ENCODE measurements at regions not wholly inside any gene's neighbourhood (a gene's known extent, or its start where the extent isn't known, plus 50 kb on each side); places are given as distances from the start of the nearest gene placed in this dataset.
"Not testable (repeated sequence)": the region's sequence is repeated elsewhere in the genome, so short reads cannot be mapped to it uniquely, and the experiment has no call there.

GRCh38 chr2:37722971-37723370 lies 51.5 kb upstream of the CDC42EP3 start:
- not testable (repeated sequence) for FAIRE-seq

GRCh38 chr2:37730037-37730818 lies 58.8 kb upstream of the CDC42EP3 start:
- DNase-seq (ENCODE audit: insufficient read length, low spot score) (no peak), FAIRE-seq (no peak)
- no peak for TF ChIP-seq POLR2A (IDR thresholded peaks at IDR 0.05; ENCODE audit: low read depth, low read length)

More at GRCh38 chr2:37722971-37723370, 51.5 kb upstream of the CDC42EP3 start:
- DNase-seq (ENCODE audit: insufficient read length, low spot score) = not testable (repeated sequence)

DNA sequence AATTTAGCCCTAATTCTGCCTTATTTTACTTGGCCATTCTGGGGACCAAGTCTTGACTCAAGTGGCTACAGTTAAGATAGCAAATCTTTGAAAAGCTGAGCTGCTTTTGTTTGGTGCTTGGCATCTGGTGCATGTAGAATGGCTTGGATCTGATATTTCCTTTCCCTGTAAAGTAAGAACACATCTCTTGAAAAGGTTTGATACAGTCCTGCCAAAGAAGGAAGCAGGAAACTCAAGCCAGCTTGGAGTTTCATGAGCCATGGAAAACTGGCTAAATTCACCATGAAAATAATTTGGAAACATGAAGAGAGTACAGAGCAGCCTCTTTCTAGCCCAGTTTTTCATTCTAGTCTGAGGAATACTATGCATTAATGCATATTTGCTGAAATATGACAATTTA lies 61.0 kb upstream of the CDC42EP3 start:
- FAIRE-seq = not testable (repeated sequence)

DNA sequence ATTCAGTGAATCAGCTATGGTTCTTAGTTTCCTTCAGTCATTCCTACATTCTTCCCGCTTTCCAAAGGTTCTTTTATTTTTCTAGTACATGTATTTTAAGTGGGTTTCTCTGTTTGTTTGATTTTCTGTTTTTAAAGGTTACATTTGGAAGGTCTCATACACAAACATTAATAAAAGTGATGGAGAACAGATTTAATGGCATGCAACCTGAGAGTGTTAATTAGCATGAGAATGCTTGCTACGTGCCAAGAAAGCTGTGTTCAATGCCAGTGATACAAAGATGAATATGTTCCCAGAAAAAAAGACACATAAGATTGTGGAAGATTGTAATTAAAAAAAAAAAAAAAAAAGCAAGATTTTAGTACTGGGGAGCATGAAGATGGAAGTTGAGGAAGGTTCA lies 61.8 kb upstream of the CDC42EP3 start:
- no peak for FAIRE-seq
- no peak for TF ChIP-seq POLR2A (IDR thresholded peaks at IDR 0.05; ENCODE audit: low read depth, low read length)
- no peak for DNase-seq (ENCODE audit: insufficient read length, low spot score)

More for the DNA sequence above, 61.0 kb upstream of the CDC42EP3 start:
- DNase-seq (ENCODE audit: insufficient read length, low spot score) = not testable (repeated sequence)

DNA sequence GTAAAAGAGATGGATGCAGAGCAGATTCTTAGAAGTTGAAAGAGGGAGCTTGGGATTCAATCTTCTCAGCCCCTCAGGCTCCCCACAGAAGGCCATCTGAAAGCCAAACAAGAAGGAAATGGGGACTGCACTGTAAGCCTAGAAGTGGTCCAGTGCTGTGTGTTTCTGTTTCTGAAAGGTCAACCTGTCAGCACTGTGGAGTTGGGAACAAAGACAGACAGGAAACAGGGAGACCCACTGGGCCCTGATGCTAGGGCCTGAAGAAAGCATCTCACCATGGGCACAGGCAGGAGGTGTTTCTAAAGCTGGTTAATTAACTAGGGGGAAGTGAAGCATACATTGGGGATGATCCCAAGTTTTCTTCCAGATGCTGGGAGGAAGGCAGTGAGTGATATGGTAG lies 62.5 kb upstream of the CDC42EP3 start:
- DNase-seq (ENCODE audit: insufficient read length, low spot score); FAIRE-seq: not testable (repeated sequence)

GRCh38 chr2:37734891-37735523 lies 63.6 kb upstream of the CDC42EP3 start:
- FAIRE-seq; DNase-seq (ENCODE audit: insufficient read length, low spot score): not testable (repeated sequence)

DNA sequence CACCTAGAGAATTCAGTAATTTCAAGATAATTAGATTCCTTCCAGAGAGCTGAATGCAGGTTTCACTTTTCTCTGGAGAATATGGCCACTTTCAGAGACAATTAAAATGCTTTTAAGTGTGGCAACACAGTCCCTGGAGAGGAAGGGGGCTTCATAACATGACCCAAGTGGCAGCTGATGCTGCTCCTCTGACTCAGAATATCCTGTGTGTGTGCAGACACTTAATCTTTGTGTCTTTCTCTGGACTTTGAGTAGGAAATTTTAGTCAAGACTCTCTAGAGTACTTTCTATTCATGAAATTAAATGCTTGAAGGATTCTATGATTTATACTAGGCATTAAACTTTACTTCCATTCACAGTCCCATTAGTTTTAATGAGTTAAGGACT lies 64.1 kb upstream of the CDC42EP3 start:
- FAIRE-seq; DNase-seq (ENCODE audit: insufficient read length, low spot score): not testable (repeated sequence)

DNA sequence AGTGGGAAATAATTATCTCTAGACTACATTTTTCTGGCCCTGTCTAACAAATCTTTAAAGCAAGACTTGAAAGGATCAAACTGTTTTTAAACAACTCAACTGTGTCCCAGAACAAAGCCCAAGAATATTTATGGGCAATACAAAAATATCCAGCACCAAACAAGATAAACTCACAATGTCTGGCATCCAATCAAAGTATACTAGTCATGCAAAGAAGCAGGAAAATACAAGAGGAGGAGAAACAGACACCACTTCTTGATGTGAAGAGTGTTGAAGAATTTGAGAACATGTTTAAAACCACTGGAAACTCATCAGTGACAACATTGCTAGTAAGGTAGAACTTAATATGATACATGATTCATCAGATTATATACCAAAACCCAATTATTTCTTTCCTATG lies 66.1 kb upstream of the CDC42EP3 start:
- FAIRE-seq = no peak
- TF ChIP-seq POLR2A (IDR thresholded peaks at IDR 0.05; ENCODE audit: low read depth, low read length) = no peak
- no peak for DNase-seq (ENCODE audit: insufficient read length, low spot score)

DNA sequence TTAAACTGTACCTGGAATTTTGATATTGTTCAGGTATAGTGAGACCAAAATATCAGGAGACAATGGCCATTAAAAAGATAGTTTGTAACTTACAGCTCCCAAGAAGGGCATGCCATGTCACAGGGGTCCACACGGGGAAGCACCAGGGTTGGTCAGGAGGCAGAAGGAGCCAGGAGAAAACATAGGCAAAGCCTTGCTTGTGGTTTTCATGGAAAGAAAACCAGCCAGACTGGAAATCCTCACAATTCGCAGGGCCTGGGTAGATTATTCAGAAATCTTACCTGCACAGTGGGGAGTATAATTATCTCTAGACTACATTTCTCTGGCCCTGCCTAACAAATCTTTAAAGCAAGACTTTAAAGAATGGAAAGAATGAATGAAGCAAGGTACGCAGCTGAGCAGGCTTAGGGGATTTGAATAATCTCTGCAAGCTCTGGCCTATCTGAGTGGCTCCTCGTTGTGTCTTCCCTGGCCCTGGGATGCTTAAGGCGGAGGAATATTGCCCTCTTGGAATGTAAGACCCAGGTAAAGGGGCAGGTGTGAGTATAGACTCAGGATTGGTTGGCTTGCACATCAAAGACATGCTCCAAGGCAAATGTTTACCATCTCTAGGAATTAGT lies 66.9 kb upstream of the CDC42EP3 start:
- DNase-seq (ENCODE audit: insufficient read length, low spot score) (no peak), FAIRE-seq (no peak)
- no peak for TF ChIP-seq POLR2A (IDR thresholded peaks at IDR 0.05; ENCODE audit: low read depth, low read length)

- DNase-seq (ENCODE audit: insufficient read length, low spot score) (no peak), FAIRE-seq (no peak)
- no peak for TF ChIP-seq POLR2A (IDR thresholded peaks at IDR 0.05; ENCODE audit: low read depth, low read length)
Observed at GRCh38 chr2:37739153-37739552, 67.7 kb upstream of the CDC42EP3 start.

DNA sequence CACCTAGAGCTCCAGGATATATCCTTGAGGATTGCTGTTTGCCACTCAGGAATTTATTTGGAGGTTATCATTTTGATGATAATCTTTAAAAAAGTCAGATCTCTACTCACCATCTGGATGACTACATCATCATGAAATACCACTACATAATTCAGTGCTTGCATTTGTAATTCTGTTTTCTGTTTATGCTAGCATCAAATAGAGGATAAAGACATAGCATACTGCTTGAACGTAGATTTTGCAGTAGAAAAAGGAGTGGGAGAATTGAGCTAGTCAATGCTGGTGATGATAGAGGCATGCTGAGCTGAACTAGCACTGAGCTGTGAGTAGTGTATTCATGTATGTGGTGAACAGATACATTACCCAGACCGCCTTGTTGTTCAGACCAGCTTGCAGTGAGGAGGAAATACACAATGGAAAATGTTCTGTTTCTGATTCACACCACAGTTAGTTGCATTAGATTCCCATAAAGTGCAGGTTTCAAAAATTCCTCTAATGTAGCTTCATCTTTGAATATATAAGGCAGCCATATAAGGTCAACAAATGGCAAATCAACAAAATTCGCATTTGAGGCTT lies 68.8 kb upstream of the CDC42EP3 start:
- DNase-seq (ENCODE audit: insufficient read length, low spot score) = no peak
- no peak for TF ChIP-seq POLR2A (IDR thresholded peaks at IDR 0.05; ENCODE audit: low read depth, low read length)
- no peak for FAIRE-seq

- FAIRE-seq (no peak), DNase-seq (ENCODE audit: insufficient read length, low spot score) (no peak)
- no peak for TF ChIP-seq POLR2A (IDR thresholded peaks at IDR 0.05; ENCODE audit: low read depth, low read length)
Observed at GRCh38 chr2:37742286-37742685, 70.8 kb upstream of the CDC42EP3 start.

DNA sequence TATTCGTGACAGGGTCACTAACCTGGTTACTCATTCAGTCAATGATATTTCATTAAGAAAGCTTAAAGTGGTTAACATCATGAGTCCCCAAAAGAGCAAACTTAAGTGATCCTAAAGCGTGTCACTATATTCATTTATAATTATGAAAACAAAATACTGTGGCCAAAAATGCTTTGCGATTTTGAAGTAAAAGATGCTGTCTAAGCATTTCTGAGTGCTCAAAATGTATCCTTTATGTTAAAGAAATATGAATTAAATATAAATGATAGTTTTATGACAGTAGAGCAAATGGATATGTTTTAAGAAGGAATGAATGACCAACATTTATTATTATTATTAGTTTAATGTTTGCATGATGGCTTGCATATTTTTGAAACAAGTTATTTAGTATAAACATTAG lies 72.6 kb upstream of the CDC42EP3 start:
- no peak for TF ChIP-seq POLR2A (IDR thresholded peaks at IDR 0.05; ENCODE audit: low read depth, low read length)
- FAIRE-seq (no peak), DNase-seq (ENCODE audit: insufficient read length, low spot score) (no peak)

GRCh38 chr2:37744961-37745360 lies 73.5 kb upstream of the CDC42EP3 start:
- DNase-seq (ENCODE audit: insufficient read length, low spot score); FAIRE-seq: not testable (repeated sequence)

DNA sequence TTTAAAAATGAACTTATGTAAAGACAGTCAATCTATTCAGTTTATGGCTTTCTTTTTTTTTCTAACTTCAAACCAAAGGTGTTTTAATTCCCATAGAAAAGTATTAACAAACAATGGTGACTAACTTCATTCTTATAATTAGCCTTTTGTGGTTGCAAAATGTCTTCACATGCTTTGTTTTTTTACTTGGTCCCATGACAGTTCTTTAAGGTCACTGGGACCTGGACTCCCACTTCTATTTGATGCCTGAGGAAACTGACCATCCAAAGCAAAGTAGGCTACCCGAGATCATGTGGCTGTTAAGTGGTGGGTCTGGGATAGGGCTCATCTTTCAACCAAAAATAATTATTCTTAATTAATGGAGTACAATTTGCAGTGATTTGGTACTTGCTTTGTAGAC lies 74.6 kb upstream of the CDC42EP3 start:
- DNase-seq (ENCODE audit: insufficient read length, low spot score); FAIRE-seq: not testable (repeated sequence)

All from H54 (cell line).